Hematopoietic multipotent progenitor cell treated with erythropoietin and hydrocortisone succinate and interleukin-3 and kit ligand, for 8 days (in vitro differentiated cells): ENCODE measurements at regions not wholly inside any gene's neighbourhood (a gene's known extent, or its start where the extent isn't known, plus 50 kb on each side); places are given as distances from the start of the nearest gene placed in this dataset.
"Not testable (repeated sequence)": the region's sequence is repeated elsewhere in the genome, so short reads cannot be mapped to it uniquely, and the experiment has no call there.

Experiments used
- DNase-seq: peaks from one replicate; pipeline ENCODE4 v3.0.0-alpha.2; 2015

DNA sequence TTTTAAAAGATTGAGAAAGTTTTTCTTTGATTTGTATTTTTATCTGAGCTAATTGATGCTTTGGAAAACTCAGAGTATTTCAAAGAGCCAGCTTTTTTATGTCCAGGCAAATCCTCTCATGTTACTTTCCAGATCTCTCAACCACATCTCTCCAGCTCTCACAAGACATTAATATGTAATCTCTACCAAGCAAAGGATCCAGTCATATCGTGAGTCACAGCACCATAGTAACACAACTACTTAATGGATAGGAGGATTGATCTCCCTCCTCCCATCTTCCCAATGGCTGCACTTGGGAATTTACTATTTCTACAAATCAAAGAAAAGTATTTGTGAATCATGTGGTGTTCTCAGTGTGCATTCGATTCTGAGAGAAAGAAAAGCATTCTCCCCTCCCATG lies 63.3 kb downstream of the POU4F1 start:
- no peak for DNase-seq

DNA sequence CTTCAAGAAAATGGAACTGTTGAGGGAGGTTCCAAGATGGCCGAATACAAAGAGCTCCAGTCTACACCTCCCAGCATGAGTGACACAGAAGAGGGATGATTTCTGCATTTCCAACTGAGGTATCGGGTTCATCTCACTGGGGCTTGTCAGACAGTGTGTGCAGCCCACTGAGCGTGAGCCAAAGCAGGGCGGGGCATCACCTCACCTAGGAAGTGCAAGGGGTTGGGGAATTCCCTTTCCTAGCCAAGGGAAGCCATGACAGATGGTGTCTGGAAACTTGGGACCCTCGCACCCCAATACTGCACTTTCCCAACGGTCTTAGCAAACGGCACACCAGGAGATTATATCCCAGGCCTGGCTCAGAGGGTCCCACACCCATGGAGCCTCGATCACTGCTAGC lies 77.3 kb downstream of the POU4F1 start:
- DNase-seq = not testable (repeated sequence)

DNA sequence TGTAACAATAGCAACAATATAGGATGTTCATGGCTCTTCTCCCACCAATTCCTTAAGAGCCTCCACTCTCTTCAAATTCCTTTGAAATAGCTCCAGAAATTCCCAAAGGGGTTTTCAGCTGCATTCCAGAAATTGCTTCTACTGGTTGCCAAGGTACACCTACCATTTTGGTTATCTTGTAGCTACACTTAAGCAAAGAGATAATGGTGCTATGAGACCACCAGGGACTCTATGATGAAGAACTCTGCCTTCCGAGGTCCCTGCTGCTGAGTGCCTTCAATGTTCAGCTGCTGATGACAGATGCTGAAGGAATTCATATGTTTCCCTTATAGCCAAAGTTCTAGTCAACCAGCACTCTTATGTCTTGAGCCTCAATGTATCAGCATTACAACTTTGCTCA lies 78.4 kb downstream of the POU4F1 start:
- DNase-seq = no peak

DNA sequence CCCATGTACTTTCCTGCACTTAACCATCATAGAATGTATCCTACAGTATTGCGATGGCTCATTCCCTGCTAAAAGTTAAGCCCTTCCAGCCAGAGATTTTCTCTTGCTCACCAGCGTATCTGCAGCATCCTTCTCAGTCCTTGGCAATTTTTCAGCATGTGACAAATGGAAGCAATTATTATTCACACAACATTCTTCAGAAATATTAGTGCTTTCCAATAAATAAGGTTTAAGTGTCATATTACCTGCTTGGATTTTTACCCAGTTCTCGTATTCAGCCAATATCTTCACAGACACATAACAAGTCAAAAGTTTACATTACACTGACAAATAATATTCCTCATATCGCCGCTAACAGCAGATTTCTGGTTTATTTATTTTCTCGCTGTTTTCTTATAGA lies 82.3 kb downstream of the POU4F1 start:
- DNase-seq = no peak

DNA sequence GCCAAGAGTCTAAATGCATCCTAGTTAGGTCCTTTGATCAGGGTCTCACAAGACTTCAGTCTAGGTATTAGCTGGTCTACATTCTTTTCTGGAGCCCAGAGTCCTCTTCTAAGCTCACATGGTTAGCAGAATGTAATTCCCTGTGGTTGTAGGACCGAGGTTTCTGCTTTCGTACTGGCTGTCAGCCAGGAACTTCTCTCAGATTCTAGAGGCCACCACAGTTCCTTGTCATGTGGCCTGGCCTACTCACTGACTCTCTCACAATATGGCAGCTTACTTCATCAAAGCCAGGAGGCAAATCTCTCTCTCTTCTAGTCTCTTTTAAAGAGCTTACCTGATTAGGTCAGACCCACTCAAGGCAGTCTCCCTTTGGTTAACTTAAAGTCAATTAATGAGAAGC lies 82.9 kb downstream of the POU4F1 start:
- DNase-seq = no peak

DNA sequence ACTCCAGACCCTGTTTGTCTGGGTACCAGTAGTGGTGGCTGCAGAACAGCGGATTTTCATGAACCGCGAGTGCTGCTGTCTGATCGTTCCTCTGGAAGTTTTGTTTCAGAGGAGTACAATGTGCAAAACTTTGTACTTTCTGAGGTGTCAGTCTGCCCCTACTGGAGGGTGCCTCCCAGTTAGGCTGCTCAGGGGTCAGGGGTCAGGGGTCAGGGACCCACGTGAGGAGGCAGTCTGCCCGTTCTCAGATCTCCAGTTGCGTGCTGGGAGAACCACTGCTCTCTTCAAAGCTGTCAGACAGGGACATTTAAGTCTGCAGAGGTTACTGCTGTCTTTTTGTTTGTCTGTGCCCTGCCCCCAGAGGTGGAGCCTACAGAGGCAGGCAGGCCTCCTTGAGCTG lies 84.9 kb downstream of the POU4F1 start:
- not testable (repeated sequence) for DNase-seq

DNA sequence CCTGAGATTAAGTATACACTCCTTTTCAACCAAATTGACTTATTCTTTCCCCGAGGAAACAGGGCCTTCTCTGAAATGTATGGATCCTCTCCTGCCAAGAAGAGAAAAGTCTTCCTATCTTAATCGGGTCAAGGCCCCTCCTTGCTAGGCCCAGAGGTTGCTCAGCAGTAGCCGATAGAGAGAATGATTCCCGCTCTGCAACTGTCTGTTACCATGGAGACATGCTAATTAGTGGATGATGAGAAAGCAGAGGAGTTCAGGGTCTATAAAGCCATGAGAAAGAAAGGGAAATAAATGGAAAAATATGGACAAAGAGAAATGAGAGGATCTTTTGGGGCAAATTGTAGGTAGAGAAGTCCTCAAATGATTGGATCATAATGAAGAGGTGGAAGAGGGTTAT lies 103.5 kb downstream of the POU4F1 start:
- no peak for DNase-seq

DNA sequence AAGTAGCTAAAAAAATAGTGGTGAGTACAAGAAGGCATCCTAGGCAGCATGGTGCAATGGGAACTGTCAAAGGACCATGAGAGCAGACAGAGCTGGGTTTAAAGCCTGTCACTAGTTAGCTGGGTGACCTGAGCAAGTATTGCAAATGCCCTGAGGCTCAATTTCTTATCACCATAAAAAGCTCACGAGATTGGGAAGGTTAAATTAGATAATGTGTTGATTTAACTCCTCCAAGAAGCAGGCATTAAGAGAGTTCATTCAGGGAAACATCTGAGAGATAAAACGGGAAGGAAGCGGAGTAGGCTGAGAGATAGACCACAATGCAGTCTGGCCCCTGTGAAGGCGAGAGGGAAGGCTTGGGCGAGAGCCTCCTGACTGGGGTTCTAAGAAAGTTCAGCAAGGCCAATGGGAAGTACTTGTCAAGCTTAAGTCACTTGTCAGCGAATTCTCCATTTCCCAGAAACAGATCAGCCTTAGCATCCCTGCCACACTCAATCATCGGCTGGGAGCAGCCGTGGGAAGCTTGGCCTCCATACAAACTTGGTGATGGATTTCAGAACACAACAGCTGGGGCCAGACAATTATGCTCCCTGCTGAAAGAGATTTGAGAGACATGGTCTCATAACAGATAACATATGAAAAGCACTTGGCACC lies 105.5 kb downstream of the POU4F1 start:
- DNase-seq = no peak

DNA sequence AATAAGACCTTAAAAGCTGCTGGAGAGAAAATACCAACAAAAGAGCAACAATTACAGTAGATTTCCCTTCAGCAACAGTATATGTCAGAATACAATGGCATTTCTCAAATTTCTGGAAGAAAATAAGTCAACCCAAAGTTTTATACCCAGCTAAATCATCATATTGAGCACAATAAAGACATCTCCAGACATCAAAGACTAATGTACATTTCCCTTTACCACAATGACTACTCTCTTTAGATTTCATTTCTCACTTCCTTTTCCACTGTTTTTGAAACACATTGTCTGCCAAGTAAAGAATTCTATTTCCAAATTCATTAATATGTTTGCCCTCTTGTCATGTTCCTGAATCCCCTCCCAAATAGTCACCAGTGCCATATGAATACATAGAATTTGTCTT lies 111.4 kb downstream of the POU4F1 start:
- DNase-seq = no peak

DNA sequence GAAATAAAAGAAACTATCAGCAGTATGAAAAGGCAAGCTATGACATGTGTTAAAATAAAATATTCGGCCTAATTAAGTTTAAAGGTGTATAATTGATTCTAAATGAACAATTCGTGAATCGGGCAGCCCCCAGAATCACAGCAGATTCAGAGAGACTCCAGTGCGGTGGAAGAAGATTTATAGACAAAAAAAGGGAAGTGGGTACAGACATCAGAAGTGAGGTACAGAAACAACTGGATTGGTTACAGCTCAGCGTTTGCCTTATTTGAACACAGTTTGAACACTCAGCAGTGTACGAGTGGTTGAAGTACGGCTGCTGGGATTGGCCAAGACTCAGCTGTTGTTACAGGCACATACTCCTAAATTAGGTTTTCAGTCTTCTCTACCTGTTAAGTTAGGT lies 113.1 kb downstream of the POU4F1 start:
- not testable (repeated sequence) for DNase-seq

DNA sequence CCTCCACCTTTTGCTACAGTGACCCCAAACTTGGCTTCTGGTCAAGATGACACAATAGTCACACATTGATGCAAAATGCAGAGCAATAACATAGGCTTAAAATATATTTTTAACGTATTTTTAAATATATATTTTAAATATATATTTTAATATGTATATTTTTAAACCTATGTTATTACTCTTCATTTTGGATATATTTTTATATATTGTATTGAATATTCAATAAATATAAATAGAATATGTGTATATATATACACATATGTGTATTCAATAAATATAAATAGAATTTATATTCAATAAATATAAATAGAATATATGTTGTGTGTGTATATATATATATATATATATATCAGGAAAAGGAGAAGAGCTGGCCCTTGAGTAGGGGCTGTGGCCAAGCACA lies 115.6 kb downstream of the POU4F1 start:
- DNase-seq = no peak

DNA sequence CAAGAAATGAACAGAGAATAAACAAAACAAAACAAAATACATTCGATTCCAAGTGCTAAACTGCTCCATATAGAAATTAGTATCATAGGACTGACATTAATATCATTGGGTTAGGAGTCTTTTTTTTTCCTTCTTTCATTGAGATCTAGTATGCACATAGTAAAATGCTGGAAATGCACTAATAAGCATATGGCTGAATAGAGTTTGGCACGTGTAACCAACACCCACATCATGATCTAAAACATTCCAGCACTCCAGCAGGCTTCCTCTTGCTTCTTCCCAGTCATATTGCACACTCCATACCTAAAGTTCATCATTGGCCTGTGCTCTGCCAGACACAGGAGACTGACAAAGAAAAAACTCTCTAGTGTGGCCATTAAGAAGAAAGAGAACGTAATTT lies 117.5 kb downstream of the POU4F1 start:
- no peak for DNase-seq

DNA sequence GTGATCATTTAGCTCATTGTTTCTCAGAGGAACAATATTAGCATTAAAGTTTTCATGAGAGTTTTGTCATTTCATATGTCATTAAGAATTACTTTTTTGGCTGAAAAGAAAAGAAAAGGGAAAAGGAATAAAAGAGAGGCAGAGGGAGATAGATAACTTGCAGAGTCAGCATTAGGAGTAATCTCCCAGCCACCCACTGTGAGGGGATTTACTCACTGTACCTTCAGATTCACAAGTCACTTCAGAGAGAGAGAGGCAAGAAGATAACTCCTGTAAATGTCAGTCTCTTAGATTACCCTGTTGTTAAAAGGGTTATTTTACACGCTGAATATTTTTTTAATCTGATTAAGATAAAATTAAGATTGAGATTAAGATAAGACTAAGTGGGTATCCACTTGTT lies 125.2 kb downstream of the POU4F1 start:
- no peak for DNase-seq

DNA sequence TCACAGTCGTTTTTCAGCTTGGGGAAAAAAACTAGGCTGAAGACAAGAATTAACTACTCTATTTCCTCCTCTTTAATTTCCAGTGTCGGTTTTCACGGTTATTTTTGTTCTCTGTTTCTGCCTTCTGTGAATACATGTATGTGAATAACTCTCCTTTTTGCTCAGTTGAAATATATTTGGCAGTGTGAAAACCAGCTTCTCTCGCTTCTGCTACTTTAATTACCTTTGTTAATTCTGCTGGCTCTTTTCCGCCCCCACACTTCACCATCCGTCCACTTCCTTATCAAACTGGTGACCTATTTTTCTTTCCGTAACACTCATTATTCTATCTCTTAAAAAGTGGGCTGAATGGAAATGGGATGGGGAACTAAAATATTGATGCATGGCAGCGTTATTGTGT lies 126.4 kb downstream of the POU4F1 start:
- no peak for DNase-seq

DNA sequence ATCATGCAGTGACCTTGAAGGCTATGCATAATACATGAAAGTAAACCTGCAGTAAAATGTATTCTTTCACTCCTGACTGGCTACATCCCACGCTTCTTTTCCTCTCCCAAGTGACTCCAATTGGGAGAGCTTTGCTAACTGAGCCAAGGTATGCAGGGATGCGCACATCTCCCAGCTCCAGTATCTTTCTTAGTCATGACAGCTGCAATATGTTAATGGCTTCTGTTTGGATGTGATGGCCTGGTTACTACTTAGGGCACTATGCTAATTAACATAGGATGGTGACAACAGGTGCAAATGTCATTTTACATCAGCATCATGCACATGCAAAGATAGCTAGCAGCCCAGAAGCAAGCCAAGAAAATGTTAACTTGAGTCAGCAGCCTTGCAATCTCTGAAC lies 134.7 kb downstream of the POU4F1 start:
- DNase-seq = no peak

DNA sequence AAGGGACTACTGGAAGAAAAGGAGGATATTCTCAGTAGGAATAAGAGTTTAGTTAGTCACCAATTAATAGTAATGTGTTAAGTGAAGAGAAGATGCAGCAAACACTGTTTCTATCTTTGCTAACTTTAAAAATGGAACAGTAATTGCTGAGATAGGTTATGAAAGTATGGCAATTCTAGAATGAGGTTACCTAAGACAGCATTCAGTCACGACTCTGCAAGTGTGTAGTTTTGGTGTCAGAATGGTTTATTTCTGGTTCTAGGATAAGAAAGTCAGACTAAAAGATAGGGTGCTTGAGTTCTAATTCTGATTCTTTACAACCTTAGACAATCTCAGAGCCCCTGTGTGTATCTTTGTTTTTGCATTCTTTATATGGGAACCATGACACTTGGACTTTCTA lies 138.1 kb downstream of the POU4F1 start:
- no peak for DNase-seq

DNA sequence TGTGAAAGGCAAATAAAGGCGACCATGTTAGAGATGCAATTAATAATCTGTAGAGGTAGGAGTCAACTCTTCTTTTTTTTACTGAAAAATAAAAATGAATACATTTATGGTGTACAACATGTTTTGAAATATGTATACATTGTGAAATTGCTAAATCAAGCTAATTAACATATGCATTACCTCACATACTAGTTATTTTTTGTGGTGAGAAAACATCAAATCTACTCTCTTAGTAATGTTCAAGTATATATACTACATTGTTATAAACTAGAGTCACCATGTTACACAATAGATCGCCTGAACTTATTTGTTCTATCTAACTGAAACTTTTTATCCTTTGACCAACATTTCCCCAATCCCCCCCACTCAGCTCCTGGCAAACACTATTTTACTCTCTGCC lies 143.2 kb downstream of the POU4F1 start:
- no peak for DNase-seq

DNA sequence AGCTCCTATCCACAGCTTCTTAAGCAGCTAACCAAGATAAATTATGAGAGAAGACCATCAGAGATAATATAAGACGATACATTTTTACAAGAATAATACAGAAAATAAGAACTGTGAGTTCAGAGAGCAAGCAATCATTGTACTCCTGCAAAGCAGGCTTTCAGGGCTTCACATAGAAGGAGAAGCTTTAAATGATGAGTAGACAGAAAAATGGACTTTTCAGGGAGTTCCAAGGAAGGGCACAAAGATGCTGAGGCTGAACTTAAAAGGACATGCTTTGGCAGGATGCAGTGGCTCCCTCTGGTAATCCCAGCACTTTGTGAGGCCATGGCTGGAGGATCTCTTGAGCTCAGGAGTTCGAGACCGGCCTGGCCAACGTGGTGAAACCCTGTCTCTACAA lies 159.5 kb downstream of the POU4F1 start:
- DNase-seq = no peak

DNA sequence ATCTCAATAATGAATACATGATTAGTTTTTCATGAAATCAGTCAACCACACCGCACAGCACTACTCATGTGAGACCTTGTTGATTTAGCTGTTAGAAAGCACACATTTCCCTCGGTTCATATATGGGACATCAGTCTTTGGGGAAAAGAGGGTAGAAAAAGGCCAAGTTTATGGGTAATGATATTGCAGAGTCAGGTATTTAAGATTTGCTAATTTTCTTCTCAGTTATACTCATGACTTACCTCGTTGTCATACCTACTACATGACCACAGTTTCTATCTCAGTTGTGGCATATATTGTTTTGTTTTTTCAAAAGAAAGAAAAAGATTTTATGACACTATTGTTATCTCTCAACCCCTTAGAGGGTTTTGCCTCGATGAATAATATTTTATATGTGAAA lies 165.6 kb downstream of the POU4F1 start:
- no peak for DNase-seq

DNA sequence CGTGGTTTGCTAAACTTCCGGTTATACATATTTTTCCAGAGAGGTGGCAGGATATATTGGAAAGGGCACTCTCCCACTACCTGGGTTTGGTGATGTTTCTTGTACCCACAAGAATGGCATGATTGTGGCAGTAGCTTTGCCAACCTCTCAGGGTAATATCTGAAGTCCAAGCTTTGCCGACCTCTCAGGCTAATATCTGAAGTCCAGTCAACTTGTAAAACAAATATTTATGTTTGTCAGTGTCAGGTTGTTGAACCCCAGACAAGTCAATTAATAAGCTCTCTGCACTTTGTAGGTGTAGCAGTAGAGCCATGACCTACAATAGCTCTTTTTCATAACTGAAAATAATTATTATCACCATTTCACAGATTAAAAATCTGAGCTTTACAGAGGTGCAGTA lies 167.0 kb downstream of the POU4F1 start:
- DNase-seq = no peak

DNA sequence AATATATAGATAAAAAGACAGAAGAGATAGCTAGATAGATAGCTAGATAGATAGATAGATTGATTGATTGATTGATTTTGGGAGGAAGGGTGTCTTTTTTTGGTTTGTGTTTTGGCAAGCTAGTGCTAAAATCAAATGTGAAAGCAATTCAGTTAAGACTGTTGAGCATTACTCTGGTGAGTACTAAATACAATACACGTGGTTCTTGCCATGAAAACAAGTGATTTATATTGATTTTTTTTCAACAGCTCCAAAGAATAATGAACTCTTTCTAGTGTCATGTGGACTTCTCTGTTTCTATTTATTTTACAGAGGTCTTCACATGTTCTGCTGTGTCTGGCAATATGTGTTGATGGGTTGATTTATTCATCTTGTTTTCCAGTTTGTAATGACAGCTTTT lies 172.0 kb downstream of the POU4F1 start:
- DNase-seq = no peak

DNA sequence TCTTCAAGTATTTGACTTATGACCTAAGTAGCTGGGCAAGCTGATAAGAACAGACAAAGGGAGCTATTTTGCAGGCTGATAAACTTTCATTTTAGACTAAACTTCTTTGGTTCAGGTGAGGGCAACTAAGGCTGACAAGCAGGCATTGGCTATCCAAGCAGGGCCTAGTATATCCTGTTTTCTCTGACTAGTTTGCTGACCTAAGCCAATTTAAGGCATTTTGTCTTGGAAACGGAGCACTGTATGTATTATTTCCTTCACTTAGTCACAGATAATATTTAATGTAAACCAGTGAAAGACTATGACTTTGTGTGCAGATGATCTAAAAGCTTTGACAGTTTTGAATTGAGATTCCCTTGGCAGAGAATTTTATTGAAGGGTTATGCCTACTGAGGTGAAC lies 172.5 kb downstream of the POU4F1 start:
- no peak for DNase-seq

DNA sequence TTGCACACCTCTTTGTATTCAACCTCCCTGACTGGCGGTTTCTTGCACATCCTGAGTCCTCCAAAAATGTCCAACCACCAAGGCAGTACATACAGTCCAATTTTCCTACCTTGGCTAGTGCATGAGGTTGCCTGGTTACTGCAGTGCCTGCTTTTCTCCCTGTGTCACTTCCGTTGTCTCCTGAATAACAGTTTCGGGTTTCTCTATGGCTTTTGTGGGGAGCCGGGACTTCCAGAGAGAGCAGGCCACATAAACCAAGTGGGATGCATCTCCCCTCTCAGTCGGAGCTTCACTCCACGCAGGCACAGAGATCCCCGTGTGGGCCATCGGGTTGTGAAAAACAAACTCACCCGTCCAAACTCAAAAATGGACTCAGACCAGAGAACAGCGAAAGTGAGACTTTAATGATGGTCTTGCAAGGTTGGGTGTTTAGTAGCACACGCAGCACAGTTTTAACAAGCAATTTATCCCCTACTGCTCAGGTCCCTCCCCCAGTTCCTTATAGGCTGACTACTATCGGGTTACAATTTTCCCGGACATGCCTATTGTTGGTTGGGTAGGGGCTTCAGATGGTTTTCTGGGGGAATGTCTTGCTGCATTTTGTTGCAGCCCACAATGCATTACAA lies 173.1 kb downstream of the POU4F1 start:
- no peak for DNase-seq

DNA sequence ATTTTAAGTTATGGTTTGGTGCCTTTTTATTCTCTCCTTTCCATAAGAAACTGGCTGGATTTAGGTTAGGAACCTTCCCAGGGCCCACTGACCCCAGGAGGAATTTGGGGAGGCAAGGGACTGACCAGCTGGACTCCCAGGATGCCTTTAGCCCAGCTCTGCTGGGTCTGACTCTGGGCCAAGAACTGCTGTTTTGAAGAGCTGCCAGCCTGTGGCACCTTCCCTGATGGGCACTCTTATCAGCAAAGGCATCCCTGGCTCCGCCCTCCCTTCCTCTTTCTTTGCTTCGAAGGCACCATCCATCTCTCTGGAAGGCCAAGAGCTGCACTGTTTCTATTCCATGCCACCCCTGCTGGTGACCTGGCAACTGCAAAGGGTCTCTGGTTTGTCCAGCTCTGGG lies 174.7 kb downstream of the POU4F1 start:
- DNase-seq = no peak

DNA sequence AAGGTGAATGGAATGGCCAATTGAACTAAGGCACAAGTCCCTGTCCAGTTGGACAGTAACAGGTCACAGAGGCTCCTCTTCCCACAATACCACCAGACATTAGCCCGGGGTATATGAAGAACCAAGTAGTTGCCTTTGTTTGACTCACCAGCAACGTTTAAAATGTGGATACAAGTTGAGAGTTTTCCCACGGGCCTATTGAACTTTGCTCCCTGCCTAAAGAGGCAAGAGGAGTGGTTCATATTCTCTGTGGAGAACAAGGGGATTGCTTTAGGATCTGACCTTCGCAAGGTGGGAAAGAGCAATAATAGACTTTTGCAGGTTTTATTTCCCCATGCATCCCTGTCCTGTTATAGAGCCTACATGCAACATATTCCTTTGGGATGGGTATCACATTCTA lies 177.2 kb downstream of the POU4F1 start:
- DNase-seq = no peak
